K562 (cell line): ENCODE measurements at regions not wholly inside any gene's neighbourhood (a gene's known extent, or its start where the extent isn't known, plus 50 kb on each side); places are given as distances from the start of the nearest gene placed in this dataset.
A peak's percentile ranks its signal among the peaks of the same experiment; 100 is the strongest.

Experiments
- ATAC-seq: fragments of 200-7000 bp; cut with Tn5 transposase; 3 replicates; pipeline ENCODE4 v1.9.1; 2020; ENCODE audit warnings: moderate library complexity
- BruUV-seq: library from RNA; stranded (reverse); fragments of 400-500 nt; replicated peaks from 2 replicates; lab custom pipeline; 2021; lab: Mats Ljungman, UMichigan
- CTCF ChIA-PET: fragments of 300-600 bp; formaldehyde crosslinking; extraction: SDS; loops from one replicate; lab custom pipeline; 2021; ENCODE audit warnings: low intra/inter-chr PET ratio; lab: Yijun Ruan, JAX
- POLR2A ChIA-PET: fragments of 300-600, 350-650 bp; sonication (Branson Sonifier 250); formaldehyde crosslinking; extraction: SDS; loops from one replicate; lab custom pipeline; 2021; ENCODE audit warnings: antibody characterized with exemption, inconsistent platforms; lab: Yijun Ruan, JAX
- DNase-seq, 4 experiments: peaks; one replicate each; pipeline versions ENCODE4 v3.0.0 to v3.0.0-alpha.2; 2011 to 2018; ENCODE audit warnings: low spot score in 3 of 4, mixed read lengths in 3 of 4; ENCODE audit errors: extremely low read depth in 1 of 4
- FAIRE-seq: peaks from 2 replicates; lab custom pipeline; 2011; peaks lifted over from hg19 to GRCh38; lab: Jason Lieb, UNC
- H2AFZ ChIP-seq: 2 replicates; pipeline ENCODE4 v1.6.0; 2011; ENCODE audit warnings: low read depth, low read length, control low read depth, inconsistent platforms
- H3K27ac ChIP-seq: fragments of 200-600 bp; 3 replicates; pipeline ENCODE4 v1.8.0; 2011; ENCODE audit warnings: low read depth, mild to moderate bottlenecking, control low read depth, inconsistent platforms, low read length, moderate library complexity, mixed read lengths; ENCODE audit errors: extremely low read depth
- H3K27me3 ChIP-seq, 2 experiments: fragments of 300-600 bp in 1 of 2; 2 replicates in 1 of 2; 3 replicates in 1 of 2; pipeline versions ENCODE4 v1.6.0 to v1.8.0; 2011; ENCODE audit warnings: inconsistent platforms in 2 of 2, low read length in 2 of 2, mild to moderate bottlenecking in 1 of 2, mixed read lengths in 1 of 2, moderate library complexity in 1 of 2; ENCODE audit not compliant: control insufficient read depth in 2 of 2, insufficient read depth in 2 of 2
- H3K36me3 ChIP-seq: fragments of 300-600 bp; 3 replicates; pipeline ENCODE4 v1.8.0; 2011; ENCODE audit warnings: mild to moderate bottlenecking, low read length, inconsistent platforms; ENCODE audit not compliant: control insufficient read depth, insufficient read depth
- H3K4me1 ChIP-seq, 2 experiments: fragments of 200-600 bp in 1 of 2; replicated peaks in 1 of 2; 2 replicates in 1 of 2; 3 replicates in 1 of 2; pipeline versions ENCODE4 v1.5.1 to v1.8.0; 2011; ENCODE audit warnings: inconsistent platforms in 2 of 2, low read length in 2 of 2, mild to moderate bottlenecking in 1 of 2, mixed read lengths in 1 of 2, moderate library complexity in 1 of 2; ENCODE audit not compliant: control insufficient read depth in 2 of 2, insufficient read depth in 2 of 2
- H3K4me2 ChIP-seq: 2 replicates; pipeline ENCODE4 v1.6.1; 2011; ENCODE audit warnings: low read length, control low read depth, inconsistent platforms, mixed read lengths; ENCODE audit not compliant: insufficient read depth
- H3K4me3 ChIP-seq: fragments of 200-600 bp; sonication (generic), shearing (Covaris generic); 2 replicates; pipeline ENCODE4 v1.5.1; 2016; ENCODE audit warnings: control low read depth, inconsistent platforms
- H3K79me2 ChIP-seq: fragments of 200-600 bp; 3 replicates; pipeline ENCODE4 v1.8.0; 2011; ENCODE audit warnings: low read length, inconsistent platforms; ENCODE audit not compliant: control insufficient read depth, insufficient read depth
- H3K9ac ChIP-seq, 2 experiments: 2 replicates each; pipeline versions ENCODE4 v1.6.0 to v1.6.1; 2011; ENCODE audit warnings: low read depth in 2 of 2, low read length in 2 of 2, control low read depth in 1 of 2, inconsistent platforms in 1 of 2, mild to moderate bottlenecking in 1 of 2, mixed read lengths in 1 of 2; ENCODE audit not compliant: insufficient read depth in 1 of 2
- H3K9me1 ChIP-seq: one replicate; pipeline ENCODE4 v1.6.0; 2011; ENCODE audit warnings: inconsistent platforms, mild to moderate bottlenecking, low read length, moderate library complexity; ENCODE audit not compliant: control insufficient read depth, insufficient read depth
- H3K9me3 ChIP-seq: replicated peaks from 2 replicates; pipeline ENCODE4 v1.5.1; 2011; ENCODE audit warnings: low read depth, low read length, inconsistent platforms; ENCODE audit not compliant: control insufficient read depth, insufficient read depth
- H4K20me1 ChIP-seq: replicated peaks from 2 replicates; pipeline ENCODE4 v1.6.1; 2011; ENCODE audit warnings: low read length, inconsistent platforms, mixed read lengths; ENCODE audit not compliant: control insufficient read depth, insufficient read depth
- FOSL1 ChIP-seq: fragments of 200-800 bp; sonication (Bioruptor generic); conservative IDR thresholded peaks from 2 replicates; pipeline ENCODE4 v1.6.1; 2016; ENCODE audit warnings: missing genetic modification characterization, missing compliant biosample characterization
- MEIS2 ChIP-seq: fragments of 450-650 bp; IDR thresholded peaks from 2 replicates; pipeline ENCODE4 v1.6.1; 2014; ENCODE audit warnings: mild to moderate bottlenecking; ENCODE audit not compliant: partially characterized antibody
- NFE2L1 ChIP-seq: fragments of 450-650 bp; IDR thresholded peaks from 2 replicates; pipeline ENCODE4 v1.6.1; 2016; ENCODE audit warnings: missing genetic modification characterization, low read depth, mild to moderate bottlenecking, missing compliant biosample characterization, moderate library complexity, borderline replicate concordance
- PBX2 ChIP-seq, 2 experiments: IDR thresholded peaks in 1 of 2; conservative IDR thresholded peaks in 1 of 2; 2 replicates each; pipeline ENCODE4 v1.6.1; 2016; ENCODE audit warnings: low read depth in 2 of 2, mild to moderate bottlenecking in 1 of 2, missing compliant biosample characterization in 1 of 2, missing genetic modification characterization in 1 of 2, moderate library complexity in 1 of 2
- ZKSCAN8 ChIP-seq: fragments of 200-800 bp; sonication (Bioruptor generic); IDR thresholded peaks from 2 replicates; pipeline ENCODE4 v1.6.1; 2016; ENCODE audit warnings: missing genetic modification characterization, missing compliant biosample characterization
- ZNF217 ChIP-seq: sonication (generic); formaldehyde crosslinking; IDR thresholded peaks from 2 replicates; pipeline ENCODE4 v1.8.0; 2022; ENCODE audit warnings: mild to moderate bottlenecking, missing genetic modification reagents
- ZNF408 ChIP-seq: fragments of 250-450 bp; sonication (Bioruptor Pico); IDR thresholded peaks from 2 replicates; pipeline ENCODE4 v1.4.0; 2020; ENCODE audit warnings: low read depth, mild to moderate bottlenecking, moderate library complexity
- WGBS: fragments of 100-300 bp; shearing (Covaris generic); methylation state at CpG from one replicate; pipeline ENCODE4 v1.1.6; 2016; ENCODE audit warnings: low coverage, mixed read lengths; ENCODE audit not compliant: insufficient coverage; ENCODE audit errors: missing lambda C conversion rate; 5-methylcytosine and 5-hydroxymethylcytosine counted together
- in situ Hi-C: fragments of 300-500 bp; cut with MboI; formaldehyde crosslinking; loops from 4 replicates; pipeline ENCODE4 v1.15.0; 2018; ENCODE audit warnings: inconsistent platforms, mixed read lengths
- intact Hi-C: fragments of 100-400 bp; cut with micrococcal nuclease; formaldehyde crosslinking; loops from 2 replicates; pipeline ENCODE4 v1.14.2; 2022
- TF ChIP-seq, protein P1 (sequence below): fragments of 450-650 bp; IDR thresholded peaks from 2 replicates; pipeline ENCODE4 v1.6.1; 2016
- TF ChIP-seq, protein P2 (sequence below): sonication (generic); formaldehyde crosslinking; IDR thresholded peaks from 2 replicates; pipeline ENCODE4 v1.5.0; 2020; ENCODE audit warnings: missing genetic modification reagents

GRCh38 chr1:8194481-8195227 is 123.3 kb upstream of the SLC45A1 start (continued):
- TF ChIP-seq FOSL1 (tag): peak; percentile 33; the same call in 1 of the 2 replicates
- TF ChIP-seq, protein P1, sequence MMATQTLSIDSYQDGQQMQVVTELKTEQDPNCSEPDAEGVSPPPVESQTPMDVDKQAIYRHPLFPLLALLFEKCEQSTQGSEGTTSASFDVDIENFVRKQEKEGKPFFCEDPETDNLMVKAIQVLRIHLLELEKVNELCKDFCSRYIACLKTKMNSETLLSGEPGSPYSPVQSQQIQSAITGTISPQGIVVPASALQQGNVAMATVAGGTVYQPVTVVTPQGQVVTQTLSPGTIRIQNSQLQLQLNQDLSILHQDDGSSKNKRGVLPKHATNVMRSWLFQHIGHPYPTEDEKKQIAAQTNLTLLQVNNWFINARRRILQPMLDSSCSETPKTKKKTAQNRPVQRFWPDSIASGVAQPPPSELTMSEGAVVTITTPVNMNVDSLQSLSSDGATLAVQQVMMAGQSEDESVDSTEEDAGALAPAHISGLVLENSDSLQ: no peak

- FAIRE-seq: no peak
- WGBS: 68% methylated on average over 8 of the region's 8 CpGs
- ChIA-PET CTCF (no interaction called here), POLR2A (interaction anchor here (1.6 kb wide), 1 partner anchor 16 kb away, joined by 5 read pairs; no protein-coding TSS in a partner anchor)
- Histone ChIP-seq H3K4me3 (no peak overlapping the region), H3K27me3 (no peaks in the 10 kb centered on the region), H2AFZ (peak overlapping the region; percentile 55; the same call in 1 of the 2 replicates), H3K9me1 (no peaks in the 10 kb centered on the region), H3K9ac (no peak overlapping the region), H3K4me2 (no peak overlapping the region), H3K27ac (no peak overlapping the region), H3K9me3 (no peaks in the 10 kb centered on the region), H3K4me1 (peaks cover 17 to 29% of the 10 kb centered on the region in 2 experiments), H3K79me2 (no peaks in the 10 kb centered on the region), H4K20me1 (no peaks in the 10 kb centered on the region), H3K36me3 (no peaks in the 10 kb centered on the region)
- no peak for ATAC-seq
- intact Hi-C loops (no loop called here), in situ Hi-C loops (no loop called here)
- TF ChIP-seq ZNF217 (CRISPR knock-in tag): no peak
- no peak for TF ChIP-seq ZKSCAN8 (CRISPR knock-in tag)
- no peak for TF ChIP-seq NFE2L1 (tag)
- TF ChIP-seq ZNF408 (CRISPR knock-in tag): no peak
- TF ChIP-seq, protein P2, sequence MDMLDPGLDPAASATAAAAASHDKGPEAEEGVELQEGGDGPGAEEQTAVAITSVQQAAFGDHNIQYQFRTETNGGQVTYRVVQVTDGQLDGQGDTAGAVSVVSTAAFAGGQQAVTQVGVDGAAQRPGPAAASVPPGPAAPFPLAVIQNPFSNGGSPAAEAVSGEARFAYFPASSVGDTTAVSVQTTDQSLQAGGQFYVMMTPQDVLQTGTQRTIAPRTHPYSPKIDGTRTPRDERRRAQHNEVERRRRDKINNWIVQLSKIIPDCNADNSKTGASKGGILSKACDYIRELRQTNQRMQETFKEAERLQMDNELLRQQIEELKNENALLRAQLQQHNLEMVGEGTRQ (CRISPR knock-in tag): no peak
- no peak for TF ChIP-seq PBX2 (CRISPR knock-in tag; IDR thresholded peaks at IDR 0.05; ENCODE audit: low read depth)
- 0 out of 2 replicates have a peak, but pooled peaks have one; percentile 22 for TF ChIP-seq PBX2 (tag; conservative IDR thresholded peaks at IDR 0.05; ENCODE audit: low read depth)
- TF ChIP-seq, protein P1: peak; percentile 46
- peak; percentile 51 for TF ChIP-seq MEIS2
- BruUV-seq: no TSS peak
- no peak for DNase-seq
These were observed 124.0 kb upstream of the SLC45A1 start for GRCh38 chr1:8193840-8194406.
